CD4-positive, CD25-positive, alpha-beta regulatory T cell (primary cell): ENCODE measurements at regions not wholly inside any gene's neighbourhood (a gene's known extent, or its start where the extent isn't known, plus 50 kb on each side); places are given as distances from the start of the nearest gene placed in this dataset.
A peak's percentile ranks its signal among the peaks of the same experiment; 100 is the strongest.

Source experiments
- ATAC-seq, 2 donors: fragments of 150-1000 bp; cut with Tn5 transposase; one replicate each; pipeline ENCODE4 v1.10.0; 2021; ENCODE audit warnings: low read depth in 2 of 2, moderate number of reproducible peaks in 2 of 2, moderate library complexity in 1 of 2
- DNase-seq, 3 donors: peaks; one replicate each; pipeline versions ENCODE4 v3.0.0 to v3.0.0-alpha.2; 2012 to 2022; ENCODE audit warnings: mixed read lengths in 1 of 3
- H3K27ac ChIP-seq: one replicate; pipeline ENCODE4 v1.7.0; 2013; ENCODE audit warnings: mild to moderate bottlenecking, low read length; ENCODE audit not compliant: insufficient read depth, poor library complexity, severe bottlenecking
- H3K27me3 ChIP-seq: one replicate; pipeline ENCODE4 v1.7.0; 2013; ENCODE audit warnings: low read length; ENCODE audit not compliant: control insufficient read depth, insufficient read depth
- H3K36me3 ChIP-seq: one replicate; pipeline ENCODE4 v1.7.0; 2013; ENCODE audit warnings: mild to moderate bottlenecking, low read length, moderate library complexity; ENCODE audit not compliant: control insufficient read depth, insufficient read depth
- H3K4me1 ChIP-seq: 2 replicates; pipeline ENCODE4 v1.7.0; 2013; ENCODE audit warnings: mild to moderate bottlenecking, low read length; ENCODE audit not compliant: insufficient read depth, control insufficient read depth, poor library complexity, severe bottlenecking
- H3K4me3 ChIP-seq: one replicate; pipeline ENCODE4 v1.7.0; 2013; ENCODE audit warnings: low read depth, mild to moderate bottlenecking, low read length, moderate library complexity
- H3K9me3 ChIP-seq, 2 experiments: 1 replicate in 1 of 2; 2 replicates in 1 of 2; pipeline ENCODE4 v1.7.0; 2013; ENCODE audit warnings: low read length in 2 of 2, mild to moderate bottlenecking in 1 of 2, moderate library complexity in 1 of 2; ENCODE audit not compliant: control insufficient read depth in 2 of 2
- H3K27ac Mint-ChIP-seq, 3 donors: one replicate each; pipeline ENCODE4 v1.8.0; 2020 to 2022; ENCODE audit warnings: mild to moderate bottlenecking in 3 of 3, mixed read lengths in 3 of 3, moderate library complexity in 2 of 3
- H3K27me3 Mint-ChIP-seq: one replicate; pipeline ENCODE4 v1.8.0; 2022; ENCODE audit warnings: mild to moderate bottlenecking, mixed read lengths
- H3K36me3 Mint-ChIP-seq: one replicate; pipeline ENCODE4 v1.8.0; 2020; ENCODE audit warnings: mixed read lengths
- H3K4me1 Mint-ChIP-seq, 4 donors: one replicate each; pipeline ENCODE4 v1.8.0; 2020 to 2022; ENCODE audit warnings: mixed read lengths in 4 of 4, mild to moderate bottlenecking in 1 of 4
- H3K4me3 Mint-ChIP-seq, 4 donors: one replicate each; pipeline ENCODE4 v1.8.0; 2020 to 2022; ENCODE audit warnings: mild to moderate bottlenecking in 4 of 4, mixed read lengths in 4 of 4, moderate library complexity in 3 of 4
- H3K9me3 Mint-ChIP-seq, 7 donors: one replicate each; pipeline ENCODE4 v1.8.0; 2020 to 2022; ENCODE audit warnings: mixed read lengths in 7 of 7, mild to moderate bottlenecking in 3 of 7, moderate library complexity in 2 of 7

- Histone ChIP-seq H3K27ac (no peak overlapping the region), H3K9me3 (no peaks in the 10 kb centered on the region), H3K4me3 (no peak overlapping the region), H3K36me3 (no peaks in the 10 kb centered on the region), H3K27me3 (no peaks in the 10 kb centered on the region), H3K4me1 (no peaks in the 10 kb centered on the region)
- H3K36me3 Mint-ChIP-seq, result no peaks in the 10 kb centered on the region
- no peak for DNase-seq
- ATAC-seq, result no peak
- H3K27ac Mint-ChIP-seq, result no peak overlapping the region
- no peaks in the 10 kb centered on the region for H3K9me3 Mint-ChIP-seq
- H3K4me1 Mint-ChIP-seq, result peaks cover 0 to 4% (median 0%) of the 10 kb centered on the region in 4 donors
- H3K4me3 Mint-ChIP-seq, result no peak overlapping the region
- H3K27me3 Mint-ChIP-seq, result no peaks in the 10 kb centered on the region
These were observed 162.0 kb upstream of the MC4R start for GRCh38 chr18:60534538-60534937.

GRCh38 chr18:60537074-60537473, 164.5 kb upstream of the MC4R start:
- H3K27ac Mint-ChIP-seq, result no peak overlapping the region
- Histone ChIP-seq H3K9me3 (no peaks in the 10 kb centered on the region), H3K27me3 (no peaks in the 10 kb centered on the region), H3K27ac (no peak overlapping the region), H3K4me3 (no peak overlapping the region), H3K36me3 (no peaks in the 10 kb centered on the region), H3K4me1 (no peaks in the 10 kb centered on the region)
- no peaks in the 10 kb centered on the region for H3K4me1 Mint-ChIP-seq
- no peaks in the 10 kb centered on the region for H3K27me3 Mint-ChIP-seq
- H3K36me3 Mint-ChIP-seq, result no peaks in the 10 kb centered on the region
- ATAC-seq (no peak), DNase-seq (no peak)
- no peak overlapping the region for H3K4me3 Mint-ChIP-seq
- H3K9me3 Mint-ChIP-seq, result no peaks in the 10 kb centered on the region

- H3K27ac ChIP-seq, result no peak overlapping the region
- H3K4me1 Mint-ChIP-seq, result no peaks in the 10 kb centered on the region
- H3K4me3 Mint-ChIP-seq, result no peak overlapping the region
- no peaks in the 10 kb centered on the region for H3K36me3 Mint-ChIP-seq
- no peaks in the 10 kb centered on the region for H3K4me1 ChIP-seq
- no peaks in the 10 kb centered on the region for H3K9me3 Mint-ChIP-seq
- H3K27ac Mint-ChIP-seq, result no peak overlapping the region
- H3K27me3 Mint-ChIP-seq, result no peaks in the 10 kb centered on the region
- DNase-seq (no peak), ATAC-seq (no peak)
- H3K27me3 ChIP-seq, result no peaks in the 10 kb centered on the region
- no peak overlapping the region for H3K4me3 ChIP-seq
- H3K36me3 ChIP-seq, result no peaks in the 10 kb centered on the region
- no peaks in the 10 kb centered on the region for H3K9me3 ChIP-seq
These were observed 166.3 kb upstream of the MC4R start for GRCh38 chr18:60538891-60539290.

- no peaks in the 10 kb centered on the region for H3K4me1 Mint-ChIP-seq
- no peaks in the 10 kb centered on the region for H3K27me3 ChIP-seq
- DNase-seq (no peak), ATAC-seq (no peak)
- H3K36me3 Mint-ChIP-seq, result no peaks in the 10 kb centered on the region
- no peaks in the 10 kb centered on the region for H3K27me3 Mint-ChIP-seq
- no peaks in the 10 kb centered on the region for H3K9me3 Mint-ChIP-seq
- no peak overlapping the region for H3K27ac ChIP-seq
- no peaks in the 10 kb centered on the region for H3K9me3 ChIP-seq
- no peak overlapping the region for H3K4me3 Mint-ChIP-seq
- H3K4me3 ChIP-seq, result no peak overlapping the region
- no peaks in the 10 kb centered on the region for H3K4me1 ChIP-seq
- no peak overlapping the region for H3K27ac Mint-ChIP-seq
- H3K36me3 ChIP-seq, result no peaks in the 10 kb centered on the region
These were observed 169.1 kb upstream of the MC4R start for GRCh38 chr18:60541661-60542060.

- H3K27me3 ChIP-seq, result no peaks in the 10 kb centered on the region
- Mint-ChIP-seq H3K9me3 (no peaks in the 10 kb centered on the region), H3K27ac (no peak overlapping the region)
These were observed 171.1 kb upstream of the MC4R start for GRCh38 chr18:60543646-60544045.

GRCh38 chr18:60549338-60549960, 176.9 kb upstream of the MC4R start:
- no peak overlapping the region for H3K4me3 ChIP-seq
- H3K27ac ChIP-seq, result no peak overlapping the region
- H3K36me3 Mint-ChIP-seq, result no peaks in the 10 kb centered on the region
- H3K27me3 Mint-ChIP-seq, result no peaks in the 10 kb centered on the region
- H3K9me3 Mint-ChIP-seq, result no peaks in the 10 kb centered on the region
- no peak for ATAC-seq
- no peaks in the 10 kb centered on the region for H3K9me3 ChIP-seq
- H3K27ac Mint-ChIP-seq, result no peak overlapping the region
- no peaks in the 10 kb centered on the region for H3K36me3 ChIP-seq
- DNase-seq, result peak in 1 of 3 donors; percentile 50
- no peaks in the 10 kb centered on the region for H3K4me1 Mint-ChIP-seq
- no peaks in the 10 kb centered on the region for H3K27me3 ChIP-seq
- H3K4me1 ChIP-seq, result no peaks in the 10 kb centered on the region
- H3K4me3 Mint-ChIP-seq, result no peak overlapping the region

More at GRCh38 chr18:60543646-60544045, 171.1 kb upstream of the MC4R start:
- H3K36me3 ChIP-seq, result no peaks in the 10 kb centered on the region
- no peaks in the 10 kb centered on the region for H3K4me1 ChIP-seq
- ATAC-seq (no peak), DNase-seq (no peak)
- Mint-ChIP-seq H3K4me1 (no peaks in the 10 kb centered on the region), H3K4me3 (no peak overlapping the region), H3K27me3 (no peaks in the 10 kb centered on the region), H3K36me3 (no peaks in the 10 kb centered on the region)
- no peak overlapping the region for H3K27ac ChIP-seq
- no peak overlapping the region for H3K4me3 ChIP-seq
- no peaks in the 10 kb centered on the region for H3K9me3 ChIP-seq

GRCh38 chr18:60552948-60553347, 180.4 kb upstream of the MC4R start:
- Mint-ChIP-seq H3K27me3 (no peaks in the 10 kb centered on the region), H3K4me1 (no peaks in the 10 kb centered on the region), H3K9me3 (no peaks in the 10 kb centered on the region), H3K36me3 (no peaks in the 10 kb centered on the region), H3K27ac (no peak overlapping the region), H3K4me3 (no peak overlapping the region)
- Histone ChIP-seq H3K9me3 (no peaks in the 10 kb centered on the region), H3K36me3 (no peaks in the 10 kb centered on the region), H3K27ac (no peak overlapping the region), H3K4me1 (no peaks in the 10 kb centered on the region), H3K4me3 (no peak overlapping the region), H3K27me3 (no peaks in the 10 kb centered on the region)
- no peak for ATAC-seq
- DNase-seq, result no peak

GRCh38 chr18:60554967-60555366, 182.4 kb upstream of the MC4R start:
- H3K36me3 ChIP-seq, result no peaks in the 10 kb centered on the region
- ATAC-seq (no peak), DNase-seq (no peak)
- H3K4me3 ChIP-seq, result no peak overlapping the region
- H3K27ac Mint-ChIP-seq, result no peak overlapping the region
- H3K4me3 Mint-ChIP-seq, result no peak overlapping the region
- H3K27me3 ChIP-seq, result no peaks in the 10 kb centered on the region
- H3K9me3 ChIP-seq, result no peaks in the 10 kb centered on the region
- no peaks in the 10 kb centered on the region for H3K4me1 ChIP-seq
- H3K27me3 Mint-ChIP-seq, result no peaks in the 10 kb centered on the region
- no peaks in the 10 kb centered on the region for H3K36me3 Mint-ChIP-seq
- no peaks in the 10 kb centered on the region for H3K4me1 Mint-ChIP-seq
- H3K9me3 Mint-ChIP-seq, result no peaks in the 10 kb centered on the region
- H3K27ac ChIP-seq, result no peak overlapping the region
